HG02610 (cell line): ENCODE measurements at regions not wholly inside any gene's neighbourhood (a gene's known extent, or its start where the extent isn't known, plus 50 kb on each side); places are given as distances from the start of the nearest gene placed in this dataset.

ENCODE experiments used
- ATAC-seq: cut with Tn5 transposase; IDR thresholded peaks from one replicate; pipeline ENCODE4 v1.9.1; 2021; ENCODE audit warnings: mild to moderate bottlenecking, moderate library complexity; ENCODE audit not compliant: unreplicated experiment

- ATAC-seq: no peak
Observed at GRCh38 chr2:167537743-167538142, 649.5 kb downstream of the XIRP2 start.

- ATAC-seq: no peak
Observed at GRCh38 chr2:167534443-167534842, 646.2 kb downstream of the XIRP2 start.

GRCh38 chr2:167524786-167525185 lies 636.5 kb downstream of the XIRP2 start:
- ATAC-seq: no peak

GRCh38 chr2:167510071-167510759 lies 621.9 kb downstream of the XIRP2 start:
- ATAC-seq: no peak

GRCh38 chr2:167509586-167509985 lies 621.3 kb downstream of the XIRP2 start:
- no peak for ATAC-seq

- no peak for ATAC-seq
Observed at GRCh38 chr2:167508709-167509108, 620.4 kb downstream of the XIRP2 start.

GRCh38 chr2:167506395-167506794 lies 618.1 kb downstream of the XIRP2 start:
- ATAC-seq: no peak

GRCh38 chr2:167504695-167505094 lies 616.4 kb downstream of the XIRP2 start:
- ATAC-seq: no peak

- no peak for ATAC-seq
Observed at GRCh38 chr2:167504061-167504460, 615.8 kb downstream of the XIRP2 start.

- no peak for ATAC-seq
Observed at GRCh38 chr2:167501618-167502017, 613.3 kb downstream of the XIRP2 start.

GRCh38 chr2:167493862-167494261 lies 605.6 kb downstream of the XIRP2 start:
- ATAC-seq: no peak

GRCh38 chr2:167492486-167492885 lies 604.2 kb downstream of the XIRP2 start:
- ATAC-seq: no peak

GRCh38 chr2:167491788-167492187 lies 603.5 kb downstream of the XIRP2 start:
- ATAC-seq: no peak

- ATAC-seq: no peak
Observed at GRCh38 chr2:167490455-167490854, 602.2 kb downstream of the XIRP2 start.

- ATAC-seq: no peak
Observed at GRCh38 chr2:167489325-167489724, 601.0 kb downstream of the XIRP2 start.

GRCh38 chr2:167487728-167488127 lies 599.4 kb downstream of the XIRP2 start:
- no peak for ATAC-seq

GRCh38 chr2:167484875-167485274 lies 596.6 kb downstream of the XIRP2 start:
- ATAC-seq: no peak

- no peak for ATAC-seq
Observed at GRCh38 chr2:167480986-167481309, 592.7 kb downstream of the XIRP2 start.

GRCh38 chr2:167480232-167480985 lies 592.1 kb downstream of the XIRP2 start:
- no peak for ATAC-seq

GRCh38 chr2:167478196-167478595 lies 589.9 kb downstream of the XIRP2 start:
- ATAC-seq: no peak

GRCh38 chr2:167475791-167476190 lies 587.5 kb downstream of the XIRP2 start:
- no peak for ATAC-seq

- ATAC-seq: no peak
Observed at GRCh38 chr2:167471734-167472133, 583.5 kb downstream of the XIRP2 start.

GRCh38 chr2:167471332-167471731 lies 583.1 kb downstream of the XIRP2 start:
- ATAC-seq: no peak
